Naive thymus-derived CD4-positive, alpha-beta T cell (primary cell): ENCODE measurements at regions not wholly inside any gene's neighbourhood (a gene's known extent, or its start where the extent isn't known, plus 50 kb on each side); places are given as distances from the start of the nearest gene placed in this dataset.

Experiments used
- ATAC-seq: fragments of 150-1000 bp; cut with Tn5 transposase; 2 replicates; pipeline ENCODE4 v1.10.0; 2021; ENCODE audit warnings: mild to moderate bottlenecking, moderate library complexity
- CTCF ChIA-PET: fragments of 350-600 bp; sonication (Branson Sonifier 250); formaldehyde crosslinking; loops from one replicate; lab custom pipeline; 2021; ENCODE audit warnings: antibody characterized with exemption; lab: Charles Lee
- POLR2A ChIA-PET: fragments of 350-600 bp; sonication (Branson Sonifier 250); formaldehyde crosslinking; loops from one replicate; lab custom pipeline; 2021; ENCODE audit warnings: antibody characterized with exemption, inconsistent platforms; lab: Charles Lee
- DNase-seq, 9 donors: peaks; one replicate each; pipeline versions ENCODE4 v3.0.0 to v3.0.0-alpha.2; 2020 to 2022; ENCODE audit warnings: mixed read lengths in 1 of 9
- H3K27ac ChIP-seq: one replicate; pipeline ENCODE4 v1.7.0; 2013; ENCODE audit warnings: mild to moderate bottlenecking, low read depth, low read length, moderate library complexity
- H3K27me3 ChIP-seq, 2 donors: one replicate each; pipeline ENCODE4 v1.7.0; 2013; ENCODE audit warnings: low read length in 2 of 2, mild to moderate bottlenecking in 2 of 2, moderate library complexity in 2 of 2; ENCODE audit not compliant: control insufficient read depth in 2 of 2, insufficient read depth in 2 of 2
- H3K36me3 ChIP-seq, 3 experiments: 1 replicate in 2 of 3; 2 replicates in 1 of 3; pipeline ENCODE4 v1.7.0; 2013; ENCODE audit warnings: low read length in 3 of 3, mild to moderate bottlenecking in 3 of 3, moderate library complexity in 1 of 3; ENCODE audit not compliant: insufficient read depth in 3 of 3, control insufficient read depth in 2 of 3
- H3K4me1 ChIP-seq, 2 donors: one replicate each; pipeline ENCODE4 v1.7.0; 2013; ENCODE audit warnings: low read length in 2 of 2, mild to moderate bottlenecking in 2 of 2, moderate library complexity in 1 of 2; ENCODE audit not compliant: control insufficient read depth in 2 of 2, insufficient read depth in 2 of 2
- H3K4me3 ChIP-seq: 2 replicates; pipeline ENCODE4 v1.7.0; 2013; ENCODE audit warnings: mild to moderate bottlenecking, low read length
- H3K9me3 ChIP-seq, 3 experiments: 1 replicate in 2 of 3; 2 replicates in 1 of 3; pipeline ENCODE4 v1.7.0; 2013; ENCODE audit warnings: low read length in 3 of 3; ENCODE audit not compliant: control insufficient read depth in 2 of 3
- H3K27ac Mint-ChIP-seq, 9 donors: one replicate each; pipeline ENCODE4 v1.8.0; 2020 to 2022; ENCODE audit warnings: mixed read lengths in 9 of 9, mild to moderate bottlenecking in 8 of 9, moderate library complexity in 5 of 9, inconsistent platforms in 2 of 9
- H3K27me3 Mint-ChIP-seq, 5 donors: one replicate each; pipeline ENCODE4 v1.8.0; 2021 to 2022; ENCODE audit warnings: mixed read lengths in 5 of 5, mild to moderate bottlenecking in 1 of 5
- H3K36me3 Mint-ChIP-seq, 5 donors: one replicate each; pipeline ENCODE4 v1.8.0; 2020 to 2022; ENCODE audit warnings: mixed read lengths in 5 of 5, mild to moderate bottlenecking in 3 of 5, inconsistent platforms in 1 of 5
- H3K4me1 Mint-ChIP-seq, 7 donors: one replicate each; pipeline ENCODE4 v1.8.0; 2020 to 2022; ENCODE audit warnings: mixed read lengths in 7 of 7, mild to moderate bottlenecking in 3 of 7, inconsistent platforms in 1 of 7
- H3K4me3 Mint-ChIP-seq, 10 donors: one replicate each; pipeline ENCODE4 v1.8.0; 2020 to 2022; ENCODE audit warnings: mild to moderate bottlenecking in 10 of 10, mixed read lengths in 10 of 10, moderate library complexity in 6 of 10, inconsistent platforms in 2 of 10
- H3K9me3 Mint-ChIP-seq, 11 donors: one replicate each; pipeline ENCODE4 v1.8.0; 2020 to 2022; ENCODE audit warnings: mixed read lengths in 11 of 11, mild to moderate bottlenecking in 4 of 11, inconsistent platforms in 1 of 11, moderate library complexity in 1 of 11
- intact Hi-C, 2 donors: fragments of 100-400 bp; cut with micrococcal nuclease; formaldehyde crosslinking; loops; one replicate each; pipeline ENCODE4 v1.15.1; 2023

GRCh38 chr15:95247071-95247984 is 1016.0 kb downstream of the MCTP2 start:
- CTCF ChIA-PET, result no interaction called here
- intact Hi-C loops, result no loop called here
- no peaks in the 10 kb centered on the region for H3K4me1 ChIP-seq
- Mint-ChIP-seq H3K9me3 (no peaks in the 10 kb centered on the region), H3K4me3 (no peak overlapping the region), H3K4me1 (no peaks in the 10 kb centered on the region), H3K36me3 (no peaks in the 10 kb centered on the region), H3K27me3 (peaks cover 2 to 20% (median 14%) of the 10 kb centered on the region in 5 donors), H3K27ac (no peak overlapping the region)
- no peak overlapping the region for H3K4me3 ChIP-seq
- no peaks in the 10 kb centered on the region for H3K9me3 ChIP-seq
- no peak overlapping the region for H3K27ac ChIP-seq
- no peaks in the 10 kb centered on the region for H3K27me3 ChIP-seq
- POLR2A ChIA-PET, result no interaction called here
- DNase-seq (no peak), ATAC-seq (no peak)
- no peaks in the 10 kb centered on the region for H3K36me3 ChIP-seq

GRCh38 chr15:95249524-95249923 is 1018.2 kb downstream of the MCTP2 start:
- Mint-ChIP-seq H3K27ac (no peak overlapping the region), H3K4me3 (no peak overlapping the region), H3K9me3 (no peaks in the 10 kb centered on the region), H3K27me3 (peaks cover 9 to 17% (median 14%) of the 10 kb centered on the region in 5 donors), H3K4me1 (no peaks in the 10 kb centered on the region), H3K36me3 (no peaks in the 10 kb centered on the region)
- intact Hi-C loops, result no loop called here
- ATAC-seq (no peak), DNase-seq (no peak)
- POLR2A ChIA-PET, result no interaction called here
- Histone ChIP-seq H3K4me1 (no peaks in the 10 kb centered on the region), H3K9me3 (no peaks in the 10 kb centered on the region), H3K27ac (no peak overlapping the region), H3K36me3 (no peaks in the 10 kb centered on the region), H3K27me3 (no peaks in the 10 kb centered on the region), H3K4me3 (no peak overlapping the region)
- CTCF ChIA-PET, result no interaction called here

- intact Hi-C loops, result no loop called here
- no peak overlapping the region for H3K4me3 ChIP-seq
- no peaks in the 10 kb centered on the region for H3K4me1 ChIP-seq
- no peak for DNase-seq
- ChIA-PET CTCF (no interaction called here), POLR2A (no interaction called here)
- no peak overlapping the region for H3K27ac Mint-ChIP-seq
- no peaks in the 10 kb centered on the region for H3K36me3 ChIP-seq
- H3K27me3 Mint-ChIP-seq, result peaks cover 18 to 41% (median 23%) of the 10 kb centered on the region in 5 donors
- H3K27ac ChIP-seq, result no peak overlapping the region
- no peaks in the 10 kb centered on the region for H3K4me1 Mint-ChIP-seq
- H3K36me3 Mint-ChIP-seq, result no peaks in the 10 kb centered on the region
- H3K4me3 Mint-ChIP-seq, result no peak overlapping the region
- H3K9me3 Mint-ChIP-seq, result no peaks in the 10 kb centered on the region
- H3K9me3 ChIP-seq, result no peaks in the 10 kb centered on the region
- ATAC-seq, result no peak
- H3K27me3 ChIP-seq, result no peaks in the 10 kb centered on the region
Observed at GRCh38 chr15:95252404-95252803, 1021.0 kb downstream of the MCTP2 start.

- peaks cover 0 to 7% of the 10 kb centered on the region in 2 donors for H3K27me3 ChIP-seq
- Mint-ChIP-seq H3K36me3 (no peaks in the 10 kb centered on the region), H3K9me3 (no peaks in the 10 kb centered on the region), H3K27ac (no peak overlapping the region), H3K4me1 (no peaks in the 10 kb centered on the region), H3K27me3 (peaks cover 31 to 53% (median 35%) of the 10 kb centered on the region in 5 donors), H3K4me3 (no peak overlapping the region)
- no peak for DNase-seq
- CTCF ChIA-PET, result no interaction called here
- no peak for ATAC-seq
- H3K27ac ChIP-seq, result no peak overlapping the region
- no peak overlapping the region for H3K4me3 ChIP-seq
- no peaks in the 10 kb centered on the region for H3K4me1 ChIP-seq
- POLR2A ChIA-PET, result no interaction called here
- intact Hi-C loops, result no loop called here
- H3K36me3 ChIP-seq, result no peaks in the 10 kb centered on the region
- H3K9me3 ChIP-seq, result no peaks in the 10 kb centered on the region
Observed at GRCh38 chr15:95254263-95254662, 1022.9 kb downstream of the MCTP2 start.

GRCh38 chr15:95259513-95259912 is 1028.2 kb downstream of the MCTP2 start:
- no peaks in the 10 kb centered on the region for H3K36me3 Mint-ChIP-seq
- Histone ChIP-seq H3K27me3 (peaks cover 0 to 7% of the 10 kb centered on the region in 2 donors), H3K36me3 (no peaks in the 10 kb centered on the region), H3K4me3 (no peak overlapping the region), H3K27ac (no peak overlapping the region), H3K9me3 (no peaks in the 10 kb centered on the region), H3K4me1 (no peaks in the 10 kb centered on the region)
- POLR2A ChIA-PET, result no interaction called here
- H3K27me3 Mint-ChIP-seq, result peaks cover 41 to 75% (median 44%) of the 10 kb centered on the region in 5 donors
- no peak overlapping the region for H3K27ac Mint-ChIP-seq
- DNase-seq, result peak; percentile 7 to 61 (median 43)
- H3K9me3 Mint-ChIP-seq, result no peaks in the 10 kb centered on the region
- H3K4me3 Mint-ChIP-seq, result no peak overlapping the region
- peaks cover 0 to 13% (median 0%) of the 10 kb centered on the region in 7 donors for H3K4me1 Mint-ChIP-seq
- ATAC-seq, result peak; percentile 40
- intact Hi-C loops, result loop anchor here (1.0 to 5.0 kb wide), 6 partner anchors 25 to 1976 kb away; no protein-coding TSS in a partner anchor
- CTCF ChIA-PET, result interaction anchor here (0.7 to 1.5 kb wide), 9 partner anchors 9 to 1985 kb away, joined by 3 to 6 read pairs (median 3); no protein-coding TSS in a partner anchor

GRCh38 chr15:95259965-95260364 is 1028.6 kb downstream of the MCTP2 start:
- H3K4me3 ChIP-seq, result no peak overlapping the region
- no peaks in the 10 kb centered on the region for H3K9me3 ChIP-seq
- DNase-seq (no peak), ATAC-seq (no peak)
- H3K9me3 Mint-ChIP-seq, result no peaks in the 10 kb centered on the region
- CTCF ChIA-PET, result interaction anchor here (0.7 to 1.5 kb wide), 10 partner anchors 8 to 1984 kb away, joined by 3 to 6 read pairs (median 3); no protein-coding TSS in a partner anchor
- intact Hi-C loops, result loop anchor here (1.0 to 5.0 kb wide), 6 partner anchors 25 to 1975 kb away; no protein-coding TSS in a partner anchor
- H3K27me3 ChIP-seq, result peaks cover 0 to 7% of the 10 kb centered on the region in 2 donors
- POLR2A ChIA-PET, result no interaction called here
- no peak overlapping the region for H3K27ac Mint-ChIP-seq
- H3K4me1 Mint-ChIP-seq, result peaks cover 0 to 13% (median 0%) of the 10 kb centered on the region in 7 donors
- H3K27me3 Mint-ChIP-seq, result peaks cover 39 to 71% (median 43%) of the 10 kb centered on the region in 5 donors
- no peak overlapping the region for H3K27ac ChIP-seq
- no peak overlapping the region for H3K4me3 Mint-ChIP-seq
- no peaks in the 10 kb centered on the region for H3K36me3 ChIP-seq
- no peaks in the 10 kb centered on the region for H3K4me1 ChIP-seq
- H3K36me3 Mint-ChIP-seq, result no peaks in the 10 kb centered on the region
